ENCODE measurements at regions not wholly inside any gene's neighbourhood (a gene's known extent, or its start where the extent isn't known, plus 50 kb on each side); places are given as distances from the start of the nearest gene placed in this dataset.

GRCh38 chr17:27376637-27377547, 79.4 kb upstream of the KSR1 start:
- no peaks in the 10 kb centered on the region for H3K79me2 ChIP-seq (ENCODE audit: insufficient read depth, low read length)
- no peaks in the 10 kb centered on the region for H3K27me3 ChIP-seq (ENCODE audit: insufficient read depth, low read length)
- H4K20me1 ChIP-seq (ENCODE audit: insufficient read depth): no peaks in the 10 kb centered on the region
- H3K4me3 ChIP-seq (replicated peaks in 1 of 2; ENCODE audit: low read depth in 1 of 2, low read length in 2 of 2): 0 out of 4 replicates have a peak overlapping the region, but pooled peaks of 1 of the 2 experiments have one; percentile 14
- RAD21 ChIA-PET (ENCODE audit: low non-redundant PET in 1 of 2, low total read pairs in 2 of 2, uncharacterized antibody in 2 of 2, unreplicated experiment in 2 of 2): no interaction called here
- TF ChIP-seq ZNF274 (IDR thresholded peaks at IDR 0.05; ENCODE audit: low read depth, low read length) (no peak), SP1 (IDR thresholded peaks at IDR 0.05; ENCODE audit: low read depth) (peak; percentile 32; the same call in 1 of the 2 replicates), CBX3 (IDR thresholded peaks at IDR 0.05; ENCODE audit: low read depth) (peak; percentile 29; the same call in 1 of the 2 replicates), JUND (IDR thresholded peaks at IDR 0.05) (peak; percentile 52; the same call in 1 of the 2 replicates), FOSL1 (IDR thresholded peaks at IDR 0.05; ENCODE audit: low read depth) (peak; percentile 51; the same call in 1 of the 2 replicates)
- H3K36me3 ChIP-seq (ENCODE audit: control insufficient read depth in 1 of 2, insufficient read depth in 2 of 2, low read length in 2 of 2): no peaks in the 10 kb centered on the region
- peak overlapping the region; percentile 46 for H3K4me2 ChIP-seq (ENCODE audit: low read length)
- intact Hi-C loops (cut with micrococcal nuclease): no loop called here
- CTCF ChIA-PET: interaction anchor here (0.7 to 1.1 kb wide), 2 partner anchors 140 to 224 kb away, joined by 3 read pairs; no protein-coding TSS in a partner anchor
- no TSS peak for BruUV-seq (replicated peaks)
- H3K9me3 ChIP-seq (ENCODE audit: control insufficient read depth in 1 of 2, insufficient read depth in 1 of 2, low read depth in 1 of 2, low read length in 2 of 2): no peaks in the 10 kb centered on the region; a peak in 2 of 4 replicates
- H3K9ac ChIP-seq (ENCODE audit: low read length): no peak overlapping the region
- H3K27ac ChIP-seq (ENCODE audit: low read depth, low read length): no peak overlapping the region
- POLR2A ChIA-PET: no interaction called here
- DNase-seq (ENCODE audit: low read depth, low spot score): peak; percentile 23
- H3K9me2 ChIP-seq (ENCODE audit: insufficient read depth): no peaks in the 10 kb centered on the region
- peak overlapping the region; percentile 47 for H2AFZ ChIP-seq (ENCODE audit: low read depth, low read length, poor library complexity, severe bottlenecking)
- ATAC-seq: no peak
- peaks cover 11 to 29% of the 10 kb centered on the region in 2 experiments; a peak in 3 of 4 replicates for H3K4me1 ChIP-seq (ENCODE audit: control insufficient read depth in 1 of 2, insufficient read depth in 2 of 2, low read length in 2 of 2)

GRCh38 chr17:27378482-27379175, 77.6 kb upstream of the KSR1 start:
- no peaks in the 10 kb centered on the region for H3K79me2 ChIP-seq (ENCODE audit: insufficient read depth, low read length)
- no peaks in the 10 kb centered on the region for H3K27me3 ChIP-seq (ENCODE audit: insufficient read depth, low read length)
- no peak overlapping the region for H3K27ac ChIP-seq (ENCODE audit: low read depth, low read length)
- no peak overlapping the region for H3K9ac ChIP-seq (ENCODE audit: low read length)
- no peaks in the 10 kb centered on the region for H3K9me2 ChIP-seq (ENCODE audit: insufficient read depth)
- H3K4me3 ChIP-seq (replicated peaks in 1 of 2; ENCODE audit: low read depth in 1 of 2, low read length in 2 of 2): no peak overlapping the region
- H3K36me3 ChIP-seq (ENCODE audit: control insufficient read depth in 1 of 2, insufficient read depth in 2 of 2, low read length in 2 of 2): no peaks in the 10 kb centered on the region
- intact Hi-C loops (cut with micrococcal nuclease): no loop called here
- CTCF ChIA-PET: interaction anchor here (2.0 to 4.7 kb wide), 2 partner anchors 219 to 222 kb away, joined by 6 to 27 read pairs; no protein-coding TSS in a partner anchor
- H4K20me1 ChIP-seq (ENCODE audit: insufficient read depth): no peaks in the 10 kb centered on the region
- RAD21 ChIA-PET (ENCODE audit: low non-redundant PET in 1 of 2, low total read pairs in 2 of 2, uncharacterized antibody in 2 of 2, unreplicated experiment in 2 of 2): no interaction called here
- H3K9me3 ChIP-seq (ENCODE audit: control insufficient read depth in 1 of 2, insufficient read depth in 1 of 2, low read depth in 1 of 2, low read length in 2 of 2): no peaks in the 10 kb centered on the region; a peak in 1 of 4 replicates
- no TSS peak for BruUV-seq (replicated peaks)
- no peak for DNase-seq (ENCODE audit: low read depth, low spot score)
- no peak for ATAC-seq
- H3K4me2 ChIP-seq (ENCODE audit: low read length): no peak overlapping the region
- peak overlapping the region; percentile 93 for H2AFZ ChIP-seq (ENCODE audit: low read depth, low read length, poor library complexity, severe bottlenecking)
- H3K4me1 ChIP-seq (ENCODE audit: control insufficient read depth in 1 of 2, insufficient read depth in 2 of 2, low read length in 2 of 2): peaks cover 11 to 29% of the 10 kb centered on the region in 2 experiments; a peak in 3 of 4 replicates
- POLR2A ChIA-PET: no interaction called here
- no peak for TF ChIP-seq POLR2AphosphoS5 (IDR thresholded peaks at IDR 0.05; ENCODE audit: low read depth, low read length)
- TF ChIP-seq CBX3 (IDR thresholded peaks at IDR 0.05; ENCODE audit: low read depth): no peak
- TF ChIP-seq ATF3 (IDR thresholded peaks at IDR 0.05): no peak
- TF ChIP-seq CEBPB (IDR thresholded peaks at IDR 0.05; ENCODE audit: low read depth): no peak
- TF ChIP-seq ZFX (IDR thresholded peaks at IDR 0.05): no peak
- no peak for TF ChIP-seq JUND (IDR thresholded peaks at IDR 0.05)
- no peak for TF ChIP-seq SIN3A (IDR thresholded peaks at IDR 0.05; ENCODE audit: low read depth)
- no peak for TF ChIP-seq SP1 (IDR thresholded peaks at IDR 0.05; ENCODE audit: low read depth)
- no peak for TF ChIP-seq EZH2 (IDR thresholded peaks at IDR 0.05)
- TF ChIP-seq POLR2A (IDR thresholded peaks at IDR 0.05; ENCODE audit: borderline replicate concordance, extremely low read depth, insufficient read depth, insufficient read length): no peak
- TF ChIP-seq EZH2phosphoT487 (IDR thresholded peaks at IDR 0.05; ENCODE audit: borderline replicate concordance): no peak
- no peak for TF ChIP-seq MAX (IDR thresholded peaks at IDR 0.05)
- TF ChIP-seq ELF1 (IDR thresholded peaks at IDR 0.05; ENCODE audit: borderline replicate concordance, low read depth): no peak
- TF ChIP-seq, protein P1, sequence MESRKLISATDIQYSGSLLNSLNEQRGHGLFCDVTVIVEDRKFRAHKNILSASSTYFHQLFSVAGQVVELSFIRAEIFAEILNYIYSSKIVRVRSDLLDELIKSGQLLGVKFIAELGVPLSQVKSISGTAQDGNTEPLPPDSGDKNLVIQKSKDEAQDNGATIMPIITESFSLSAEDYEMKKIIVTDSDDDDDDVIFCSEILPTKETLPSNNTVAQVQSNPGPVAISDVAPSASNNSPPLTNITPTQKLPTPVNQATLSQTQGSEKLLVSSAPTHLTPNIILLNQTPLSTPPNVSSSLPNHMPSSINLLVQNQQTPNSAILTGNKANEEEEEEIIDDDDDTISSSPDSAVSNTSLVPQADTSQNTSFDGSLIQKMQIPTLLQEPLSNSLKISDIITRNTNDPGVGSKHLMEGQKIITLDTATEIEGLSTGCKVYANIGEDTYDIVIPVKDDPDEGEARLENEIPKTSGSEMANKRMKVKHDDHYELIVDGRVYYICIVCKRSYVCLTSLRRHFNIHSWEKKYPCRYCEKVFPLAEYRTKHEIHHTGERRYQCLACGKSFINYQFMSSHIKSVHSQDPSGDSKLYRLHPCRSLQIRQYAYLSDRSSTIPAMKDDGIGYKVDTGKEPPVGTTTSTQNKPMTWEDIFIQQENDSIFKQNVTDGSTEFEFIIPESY (IDR thresholded peaks at IDR 0.05; ENCODE audit: extremely low read depth, insufficient replicate concordance, low read length): no peak

Data from HCT116 (cell line).